Activated CD4-positive, alpha-beta T cell treated with anti-CD3 and anti-CD28 coated beads for 1 hour (primary cell): ENCODE measurements at regions not wholly inside any gene's neighbourhood (a gene's known extent, or its start where the extent isn't known, plus 50 kb on each side); places are given as distances from the start of the nearest gene placed in this dataset.
"Not testable (repeated sequence)": the region's sequence is repeated elsewhere in the genome, so short reads cannot be mapped to it uniquely, and the experiment has no call there.

Experiments
- DNase-seq: peaks from one replicate; pipeline ENCODE4 v3.0.0-alpha.2; 2020

GRCh38 chr2:118442996-118443553 is 354.8 kb downstream of the INSIG2 start:
- DNase-seq = no peak

GRCh38 chr2:118442046-118442445 is 353.8 kb downstream of the INSIG2 start:
- no peak for DNase-seq

GRCh38 chr2:118440404-118441098 is 352.3 kb downstream of the INSIG2 start:
- DNase-seq = no peak

GRCh38 chr2:118437501-118437900 is 349.2 kb downstream of the INSIG2 start:
- DNase-seq = no peak

GRCh38 chr2:118431997-118432396 is 343.7 kb downstream of the INSIG2 start:
- no peak for DNase-seq

GRCh38 chr2:118431586-118431985 is 343.3 kb downstream of the INSIG2 start:
- DNase-seq = no peak

GRCh38 chr2:118431165-118431517 is 342.9 kb downstream of the INSIG2 start:
- no peak for DNase-seq

- DNase-seq = no peak
Measured at GRCh38 chr2:118430510-118431164, 342.4 kb downstream of the INSIG2 start.

GRCh38 chr2:118425191-118425590 is 336.9 kb downstream of the INSIG2 start:
- no peak for DNase-seq

- no peak for DNase-seq
Measured at GRCh38 chr2:118423776-118424175, 335.5 kb downstream of the INSIG2 start.

GRCh38 chr2:118421648-118422047 is 333.4 kb downstream of the INSIG2 start:
- DNase-seq = no peak

- DNase-seq = no peak
Measured at GRCh38 chr2:118417406-118418120, 329.3 kb downstream of the INSIG2 start.

- DNase-seq = not testable (repeated sequence)
Measured at GRCh38 chr2:118415186-118415585, 326.9 kb downstream of the INSIG2 start.

GRCh38 chr2:118403658-118404451 is 315.6 kb downstream of the INSIG2 start:
- no peak for DNase-seq

- DNase-seq = no peak
Measured at GRCh38 chr2:118388771-118389170, 300.5 kb downstream of the INSIG2 start.

- DNase-seq = no peak
Measured at GRCh38 chr2:118387509-118387908, 299.2 kb downstream of the INSIG2 start.

GRCh38 chr2:118386641-118387302 is 298.5 kb downstream of the INSIG2 start:
- DNase-seq = no peak

- DNase-seq = no peak
Measured at GRCh38 chr2:118380915-118381653, 292.8 kb downstream of the INSIG2 start.

GRCh38 chr2:118375907-118376485 is 287.7 kb downstream of the INSIG2 start:
- no peak for DNase-seq

- DNase-seq = no peak
Measured at GRCh38 chr2:118374974-118375755, 286.9 kb downstream of the INSIG2 start.
